HCT116 (cell line): ENCODE measurements at regions not wholly inside any gene's neighbourhood (a gene's known extent, or its start where the extent isn't known, plus 50 kb on each side); places are given as distances from the start of the nearest gene placed in this dataset.

ENCODE experiments used
- ATAC-seq: fragments of 200-7000 bp; cut with Tn5 transposase; 2 replicates; pipeline ENCODE4 v1.9.1; 2020; ENCODE audit warnings: mild to moderate bottlenecking, moderate library complexity
- BruUV-seq: library from RNA; stranded (reverse); fragments of 400-500 nt; replicated peaks from 2 replicates; lab custom pipeline; 2021; lab: Mats Ljungman, UMichigan
- CTCF ChIA-PET: fragments of 300-600 bp; sonication (Branson Sonifier 250); formaldehyde crosslinking; loops from one replicate; lab custom pipeline; 2021; ENCODE audit warnings: antibody characterized with exemption; lab: Charles Lee
- POLR2A ChIA-PET: fragments of 300-600, 350-600 bp; sonication (Branson Sonifier 250); formaldehyde crosslinking; loops from one replicate; lab custom pipeline; 2021; ENCODE audit warnings: antibody characterized with exemption; lab: Charles Lee
- RAD21 ChIA-PET, 2 experiments: fragments of 300-600 bp; sonication (Branson Sonifier 250); formaldehyde crosslinking; loops; one replicate each; lab custom pipeline; 2023; ENCODE audit warnings: low total read pairs in 2 of 2; ENCODE audit not compliant: uncharacterized antibody in 2 of 2, unreplicated experiment in 2 of 2, low non-redundant PET in 1 of 2; lab: Charles Lee
- DNase-seq: peaks from one replicate; pipeline ENCODE4 v3.0.0-alpha.2; 2010; ENCODE audit warnings: low read depth, low spot score
- H2AFZ ChIP-seq: fragments of 200-600 bp; shearing (Covaris generic), sonication (generic); 2 replicates; pipeline ENCODE4 v1.6.1; 2017; ENCODE audit warnings: low read depth, mixed run types, mixed read lengths, antibody characterized with exemption, low read length; ENCODE audit not compliant: poor library complexity, severe bottlenecking
- H3K27ac ChIP-seq: 2 replicates; pipeline ENCODE4 v1.5.1; 2012; ENCODE audit warnings: low read depth, low read length
- H3K27me3 ChIP-seq: fragments of 200-600 bp; sonication (generic); 2 replicates; pipeline ENCODE4 v1.6.1; 2016; ENCODE audit warnings: mixed run types, low read length, mixed read lengths; ENCODE audit not compliant: insufficient read depth
- H3K36me3 ChIP-seq, 2 experiments: fragments of 200-500 bp in 1 of 2; fragments of 200-600 bp in 1 of 2; sonication (Bioruptor generic) in 1 of 2; sonication (generic) in 1 of 2; 2 replicates each; pipeline versions ENCODE4 v1.5.1 to v1.6.1; 2014 to 2016; ENCODE audit warnings: low read length in 2 of 2, inconsistent platforms in 1 of 2, mixed read lengths in 1 of 2, mixed run types in 1 of 2; ENCODE audit not compliant: insufficient read depth in 2 of 2, control insufficient read depth in 1 of 2
- H3K4me1 ChIP-seq, 2 experiments: fragments of 200-600 bp in 1 of 2; sonication (generic) in 1 of 2; 2 replicates each; pipeline versions ENCODE4 v1.5.1 to v1.6.1; 2012 to 2017; ENCODE audit warnings: low read length in 2 of 2, inconsistent platforms in 1 of 2, mild to moderate bottlenecking in 1 of 2, mixed read lengths in 1 of 2, mixed run types in 1 of 2, moderate library complexity in 1 of 2; ENCODE audit not compliant: insufficient read depth in 2 of 2, control insufficient read depth in 1 of 2
- H3K4me2 ChIP-seq: fragments of 200-600 bp; sonication (generic); 2 replicates; pipeline ENCODE4 v1.6.1; 2017; ENCODE audit warnings: mixed run types, low read length, mixed read lengths
- H3K4me3 ChIP-seq, 2 experiments: fragments of 200-600 bp in 1 of 2; sonication (generic) in 1 of 2; replicated peaks in 1 of 2; 2 replicates each; pipeline ENCODE4 v1.5.1; 2011 to 2016; ENCODE audit warnings: low read length in 2 of 2, control low read depth in 1 of 2, low read depth in 1 of 2, mild to moderate bottlenecking in 1 of 2, mixed read lengths in 1 of 2, mixed run types in 1 of 2
- H3K79me2 ChIP-seq: fragments of 200-600 bp; sonication (generic); 2 replicates; pipeline ENCODE4 v1.6.1; 2017; ENCODE audit warnings: mild to moderate bottlenecking, mixed run types, low read length, moderate library complexity, mixed read lengths; ENCODE audit not compliant: insufficient read depth
- H3K9ac ChIP-seq: fragments of 200-600 bp; sonication (generic); 2 replicates; pipeline ENCODE4 v1.6.1; 2016; ENCODE audit warnings: low read length, mixed read lengths
- H3K9me2 ChIP-seq: fragments of 200-600 bp; sonication (generic), shearing (Covaris generic); 2 replicates; pipeline ENCODE4 v1.6.1; 2017; ENCODE audit warnings: mixed run types, mild to moderate bottlenecking, moderate library complexity; ENCODE audit not compliant: insufficient read depth
- H3K9me3 ChIP-seq, 2 experiments: fragments of 200-500 bp in 1 of 2; fragments of 200-600 bp in 1 of 2; sonication (Bioruptor generic) in 1 of 2; sonication (generic) in 1 of 2; 2 replicates each; pipeline ENCODE4 v1.6.1; 2014 to 2017; ENCODE audit warnings: low read length in 2 of 2, mixed read lengths in 2 of 2, inconsistent platforms in 1 of 2, low read depth in 1 of 2, mild to moderate bottlenecking in 1 of 2, mixed run types in 1 of 2, moderate library complexity in 1 of 2; ENCODE audit not compliant: control insufficient read depth in 1 of 2, insufficient read depth in 1 of 2
- H4K20me1 ChIP-seq: fragments of 200-600 bp; sonication (generic), shearing (Covaris generic); 2 replicates; pipeline ENCODE4 v1.6.1; 2017; ENCODE audit warnings: mixed run types, mild to moderate bottlenecking, moderate library complexity; ENCODE audit not compliant: insufficient read depth
- CBX3 ChIP-seq: IDR thresholded peaks from 2 replicates; pipeline ENCODE4 v1.6.1; 2012; ENCODE audit warnings: low read depth
- CEBPB ChIP-seq: IDR thresholded peaks from 2 replicates; pipeline ENCODE4 v1.6.1; 2012; ENCODE audit warnings: low read depth
- CTCF ChIP-seq, 3 experiments: fragments of 200-600 bp in 1 of 3; sonication (generic) in 1 of 3; IDR thresholded peaks in 2 of 3; conservative IDR thresholded peaks in 1 of 3; 2 replicates each; pipeline ENCODE4 v1.5.1; 2012 to 2017; ENCODE audit warnings: low read depth in 2 of 3, low read length in 2 of 3, antibody characterized with exemption in 1 of 3, borderline replicate concordance in 1 of 3, control low read depth in 1 of 3, mild to moderate bottlenecking in 1 of 3, mixed read lengths in 1 of 3, mixed run types in 1 of 3, moderate library complexity in 1 of 3; ENCODE audit not compliant: insufficient read depth in 1 of 3
- EGR1 ChIP-seq: IDR thresholded peaks from 2 replicates; pipeline ENCODE4 v1.6.1; 2012; ENCODE audit warnings: low read depth
- ELF1 ChIP-seq: IDR thresholded peaks from 2 replicates; pipeline ENCODE4 v1.6.1; 2012; ENCODE audit warnings: low read depth, borderline replicate concordance
- FOSL1 ChIP-seq: IDR thresholded peaks from 2 replicates; pipeline ENCODE4 v1.6.1; 2012; ENCODE audit warnings: low read depth
- JUND ChIP-seq: IDR thresholded peaks from 2 replicates; pipeline ENCODE4 v1.6.1; 2012
- POLR2A ChIP-seq: IDR thresholded peaks from 2 replicates; pipeline ENCODE4 v1.7.0; 2011; ENCODE audit warnings: borderline replicate concordance; ENCODE audit not compliant: insufficient read depth, insufficient read length; ENCODE audit errors: extremely low read depth
- POLR2AphosphoS5 ChIP-seq: IDR thresholded peaks from 2 replicates; pipeline ENCODE4 v1.6.1; 2011; ENCODE audit warnings: mild to moderate bottlenecking, low read depth, low read length, moderate library complexity
- REST ChIP-seq: IDR thresholded peaks from 2 replicates; pipeline ENCODE4 v1.6.1; 2012; ENCODE audit warnings: low read depth
- SP1 ChIP-seq: IDR thresholded peaks from 2 replicates; pipeline ENCODE4 v1.6.1; 2012; ENCODE audit warnings: low read depth
- YY1 ChIP-seq: IDR thresholded peaks from 2 replicates; pipeline ENCODE4 v1.6.1; 2011; ENCODE audit warnings: low read length, low read depth, moderate library complexity, mild to moderate bottlenecking; ENCODE audit not compliant: insufficient replicate concordance; ENCODE audit errors: extremely low read depth
- ZNF274 ChIP-seq: fragments of 200-500 bp; sonication (Bioruptor generic); IDR thresholded peaks from 2 replicates; pipeline ENCODE4 v1.6.1; 2014; ENCODE audit warnings: mild to moderate bottlenecking, low read depth, low read length, inconsistent platforms
- intact Hi-C: fragments of 100-400 bp; cut with micrococcal nuclease; formaldehyde crosslinking; loops from 2 replicates; pipeline ENCODE4 v1.10.0; 2022

- TF ChIP-seq REST (no peak), EGR1 (no peak), CBX3 (no peak), YY1 (no peak), SP1 (no peak)
- TF ChIP-seq, all 23 proteins: peak for 0
Observed at GRCh38 chr9:86706391-86706790, 240.9 kb downstream of the GAS1 start (continued).

- no peak for ATAC-seq
- Histone ChIP-seq H3K4me1 (no peaks in the 10 kb centered on the region), H3K4me3 (no peak overlapping the region), H3K79me2 (no peaks in the 10 kb centered on the region), H3K9me3 (no peaks in the 10 kb centered on the region), H4K20me1 (no peaks in the 10 kb centered on the region), H3K27ac (no peak overlapping the region), H3K36me3 (no peaks in the 10 kb centered on the region), H3K4me2 (no peak overlapping the region), H2AFZ (no peak overlapping the region), H3K27me3 (peaks cover 65% of the 10 kb centered on the region), H3K9me2 (no peaks in the 10 kb centered on the region), H3K9ac (no peak overlapping the region)
- no TSS peak for BruUV-seq
- intact Hi-C loops: no loop called here
- RAD21 ChIA-PET: no interaction called here
- no peak for DNase-seq
- CTCF ChIA-PET: no interaction called here
- POLR2A ChIA-PET: no interaction called here
- TF ChIP-seq JUND (no peak), ELF1 (no peak), CEBPB (no peak), ZNF274 (no peak), CTCF (IDR thresholded peaks at IDR 0.05 in 2 of 3, conservative IDR thresholded peaks at IDR 0.05 in 1 of 3; ENCODE audit: borderline replicate concordance in 1 of 3, insufficient read depth in 1 of 3, low read depth in 2 of 3, low read length in 2 of 3) (no peak), POLR2AphosphoS5 (no peak), YY1 (no peak), REST (no peak), EGR1 (no peak), POLR2A (no peak), FOSL1 (no peak), SP1 (no peak)
Observed at GRCh38 chr9:86705490-86705889, 241.8 kb downstream of the GAS1 start.
